ENCODE measurements at regions not wholly inside any gene's neighbourhood (a gene's known extent, or its start where the extent isn't known, plus 50 kb on each side); places are given as distances from the start of the nearest gene placed in this dataset.

DNA sequence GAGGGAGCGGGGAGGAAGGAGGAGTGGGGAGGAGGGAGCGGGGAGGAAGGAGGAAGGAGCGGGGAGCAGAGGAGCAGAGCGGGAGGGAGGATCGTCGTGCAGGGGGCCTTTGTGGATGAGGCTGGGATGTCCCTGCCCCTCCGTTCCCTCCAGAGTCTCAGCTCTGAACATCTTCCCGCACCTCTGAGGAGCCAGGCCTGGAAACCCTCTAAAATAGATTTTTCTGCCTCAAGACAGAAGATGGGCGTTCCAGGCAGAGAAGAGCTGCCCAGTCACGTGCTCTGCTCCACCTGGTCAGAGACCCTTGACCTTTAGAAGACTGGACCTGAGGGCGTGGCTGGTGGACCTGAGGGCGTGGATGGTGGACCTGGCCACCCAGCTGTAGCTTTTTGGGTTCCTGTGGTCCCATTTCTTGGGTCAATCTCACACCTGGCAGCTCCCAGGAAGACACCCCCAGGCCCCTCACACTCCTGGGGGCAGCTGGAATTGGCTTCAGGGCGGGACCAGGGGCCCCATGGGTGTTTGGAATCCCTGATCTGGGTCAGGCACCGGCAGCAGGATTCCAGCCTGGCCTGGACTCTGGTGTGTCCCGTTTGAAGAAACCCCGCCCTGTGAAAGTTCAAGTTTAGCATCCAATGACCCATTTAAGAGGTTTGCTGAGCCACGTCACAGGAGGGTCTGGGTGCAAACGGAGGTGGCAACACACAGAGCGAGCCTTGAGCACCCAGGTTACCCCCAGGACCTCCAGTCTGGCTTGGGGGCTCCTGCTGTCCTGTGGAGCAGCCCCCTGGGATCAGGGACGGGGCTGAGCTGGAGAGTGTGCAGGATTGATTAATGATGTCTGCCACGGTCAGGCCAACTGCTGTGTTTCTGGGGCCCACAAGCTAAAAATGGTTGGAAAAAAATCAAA, 96.9 kb upstream of the BHLHE23 start:
- TF ChIP-seq POLR2A (IDR thresholded peaks at IDR 0.05; ENCODE audit: low read depth) = no peak
- TF ChIP-seq, protein P1, sequence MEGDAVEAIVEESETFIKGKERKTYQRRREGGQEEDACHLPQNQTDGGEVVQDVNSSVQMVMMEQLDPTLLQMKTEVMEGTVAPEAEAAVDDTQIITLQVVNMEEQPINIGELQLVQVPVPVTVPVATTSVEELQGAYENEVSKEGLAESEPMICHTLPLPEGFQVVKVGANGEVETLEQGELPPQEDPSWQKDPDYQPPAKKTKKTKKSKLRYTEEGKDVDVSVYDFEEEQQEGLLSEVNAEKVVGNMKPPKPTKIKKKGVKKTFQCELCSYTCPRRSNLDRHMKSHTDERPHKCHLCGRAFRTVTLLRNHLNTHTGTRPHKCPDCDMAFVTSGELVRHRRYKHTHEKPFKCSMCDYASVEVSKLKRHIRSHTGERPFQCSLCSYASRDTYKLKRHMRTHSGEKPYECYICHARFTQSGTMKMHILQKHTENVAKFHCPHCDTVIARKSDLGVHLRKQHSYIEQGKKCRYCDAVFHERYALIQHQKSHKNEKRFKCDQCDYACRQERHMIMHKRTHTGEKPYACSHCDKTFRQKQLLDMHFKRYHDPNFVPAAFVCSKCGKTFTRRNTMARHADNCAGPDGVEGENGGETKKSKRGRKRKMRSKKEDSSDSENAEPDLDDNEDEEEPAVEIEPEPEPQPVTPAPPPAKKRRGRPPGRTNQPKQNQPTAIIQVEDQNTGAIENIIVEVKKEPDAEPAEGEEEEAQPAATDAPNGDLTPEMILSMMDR (IDR thresholded peaks at IDR 0.05) = no peak
- TF ChIP-seq EP300 (IDR thresholded peaks at IDR 0.05) = no peak
